SU-DHL-6 (cell line): ENCODE measurements at regions not wholly inside any gene's neighbourhood (a gene's known extent, or its start where the extent isn't known, plus 50 kb on each side); places are given as distances from the start of the nearest gene placed in this dataset.

Source experiments
- H2AFZ ChIP-seq: fragments of 200-600 bp; sonication (generic); 2 replicates; pipeline ENCODE4 v1.6.1; 2014; ENCODE audit warnings: low read depth, mild to moderate bottlenecking, moderate library complexity, mixed read lengths, antibody characterized with exemption, low read length; ENCODE audit not compliant: severe bottlenecking
- H3F3A ChIP-seq: fragments of 200-600 bp; shearing (Covaris generic); 2 replicates; pipeline ENCODE4 v1.6.0; 2016; ENCODE audit warnings: antibody characterized with exemption, mild to moderate bottlenecking; ENCODE audit not compliant: insufficient read depth
- H3K27ac ChIP-seq: fragments of 200-600 bp; sonication (generic); 2 replicates; pipeline ENCODE4 v1.5.1; 2016; ENCODE audit warnings: low read depth, mild to moderate bottlenecking, low read length, moderate library complexity, mixed read lengths
- H3K27me3 ChIP-seq: fragments of 200-600 bp; sonication (generic), shearing (Covaris generic); 2 replicates; pipeline ENCODE4 v1.6.0; 2014; ENCODE audit warnings: mild to moderate bottlenecking, low read length
- H3K36me3 ChIP-seq: fragments of 200-600 bp; sonication (generic); 2 replicates; pipeline ENCODE4 v1.6.1; 2014; ENCODE audit warnings: mild to moderate bottlenecking, low read length, mixed read lengths
- H3K4me2 ChIP-seq: fragments of 300-600, 200-600 bp; shearing (Covaris generic), sonication (generic); 2 replicates; pipeline ENCODE4 v1.6.0; 2014; ENCODE audit warnings: low read length, low read depth, mild to moderate bottlenecking; ENCODE audit not compliant: poor library complexity, severe bottlenecking
- H3K4me3 ChIP-seq: fragments of 200-600 bp; sonication (generic); 2 replicates; pipeline ENCODE4 v1.5.1; 2014; ENCODE audit warnings: antibody characterized with exemption, low read length, mild to moderate bottlenecking, mixed read lengths; ENCODE audit not compliant: insufficient read depth, poor library complexity, severe bottlenecking
- H3K79me2 ChIP-seq: fragments of 200-600 bp; sonication (generic); 2 replicates; pipeline ENCODE4 v1.6.1; 2014; ENCODE audit warnings: mild to moderate bottlenecking, low read length, moderate library complexity; ENCODE audit not compliant: insufficient read depth
- H3K9ac ChIP-seq: fragments of 200-600 bp; sonication (generic); 2 replicates; pipeline ENCODE4 v1.7.0; 2014; ENCODE audit warnings: mild to moderate bottlenecking, low read length
- H3K9me2 ChIP-seq: fragments of 200-600 bp; sonication (generic); replicated peaks from 2 replicates; pipeline ENCODE4 v1.6.1; 2014; ENCODE audit warnings: low read length; ENCODE audit not compliant: insufficient read depth
- H3K9me3 ChIP-seq: fragments of 200-600 bp; sonication (generic); 2 replicates; pipeline ENCODE4 v1.6.1; 2014; ENCODE audit warnings: low read length, mixed read lengths; ENCODE audit not compliant: insufficient read depth
- H4K20me1 ChIP-seq: fragments of 200-600 bp; sonication (generic); 2 replicates; pipeline ENCODE4 v1.6.1; 2014; ENCODE audit warnings: low read depth, mild to moderate bottlenecking, antibody characterized with exemption, low read length, moderate library complexity, mixed read lengths
- CTCF ChIP-seq: fragments of 200-600 bp; sonication (generic); IDR thresholded peaks from one replicate; pipeline ENCODE4 v1.5.1; 2017; ENCODE audit warnings: antibody characterized with exemption, mild to moderate bottlenecking, low read length, moderate library complexity; ENCODE audit not compliant: insufficient read depth, poor library complexity, severe bottlenecking
- EZH2phosphoT487 ChIP-seq: fragments of 200-600 bp; sonication (generic), shearing (Covaris generic); conservative IDR thresholded peaks from 2 replicates; pipeline ENCODE4 v1.6.1; 2018; ENCODE audit warnings: mild to moderate bottlenecking, antibody characterized with exemption, low read length, moderate library complexity, mixed read lengths

GRCh38 chr19:29420065-29420464, 105.7 kb upstream of the VSTM2B start:
- TF ChIP-seq CTCF (no peak), EZH2phosphoT487 (no peak)
- no peaks in the 10 kb centered on the region for H4K20me1 ChIP-seq
- H3K9ac ChIP-seq = no peak overlapping the region
- H3K9me2 ChIP-seq = no peaks in the 10 kb centered on the region
- H3F3A ChIP-seq = no peaks in the 10 kb centered on the region
- no peaks in the 10 kb centered on the region for H3K9me3 ChIP-seq
- no peak overlapping the region for H3K27ac ChIP-seq
- no peaks in the 10 kb centered on the region for H3K36me3 ChIP-seq
- H2AFZ ChIP-seq = no peak overlapping the region
- no peak overlapping the region for H3K4me3 ChIP-seq
- H3K4me2 ChIP-seq = no peak overlapping the region
- H3K79me2 ChIP-seq = no peaks in the 10 kb centered on the region
- H3K27me3 ChIP-seq = no peaks in the 10 kb centered on the region

GRCh38 chr19:29420482-29421195, 105.2 kb upstream of the VSTM2B start:
- no peaks in the 10 kb centered on the region for H4K20me1 ChIP-seq
- H3K9ac ChIP-seq = no peak overlapping the region
- no peak overlapping the region for H2AFZ ChIP-seq
- H3K9me2 ChIP-seq = no peaks in the 10 kb centered on the region
- no peaks in the 10 kb centered on the region for H3K27me3 ChIP-seq
- H3K27ac ChIP-seq = no peak overlapping the region
- H3F3A ChIP-seq = no peaks in the 10 kb centered on the region
- no peaks in the 10 kb centered on the region for H3K9me3 ChIP-seq
- TF ChIP-seq EZH2phosphoT487 (no peak), CTCF (no peak)
- H3K36me3 ChIP-seq = no peaks in the 10 kb centered on the region
- no peak overlapping the region for H3K4me3 ChIP-seq
- no peaks in the 10 kb centered on the region for H3K79me2 ChIP-seq
- no peak overlapping the region for H3K4me2 ChIP-seq

- no peaks in the 10 kb centered on the region for H4K20me1 ChIP-seq
- H3K27me3 ChIP-seq = no peaks in the 10 kb centered on the region
- H3K9me2 ChIP-seq = no peaks in the 10 kb centered on the region
- TF ChIP-seq CTCF (no peak), EZH2phosphoT487 (no peak)
- H3K79me2 ChIP-seq = no peaks in the 10 kb centered on the region
- H3F3A ChIP-seq = no peaks in the 10 kb centered on the region
- no peaks in the 10 kb centered on the region for H3K9me3 ChIP-seq
- no peak overlapping the region for H3K9ac ChIP-seq
- no peak overlapping the region for H2AFZ ChIP-seq
- no peak overlapping the region for H3K27ac ChIP-seq
- no peaks in the 10 kb centered on the region for H3K36me3 ChIP-seq
- no peak overlapping the region for H3K4me2 ChIP-seq
- no peak overlapping the region for H3K4me3 ChIP-seq
Observed at GRCh38 chr19:29421196-29421545, 104.6 kb upstream of the VSTM2B start.
